SH-SY5Y (cell line): ENCODE measurements at regions not wholly inside any gene's neighbourhood (a gene's known extent, or its start where the extent isn't known, plus 50 kb on each side); places are given as distances from the start of the nearest gene placed in this dataset.

Experiments used
- GATA2 ChIP-seq: IDR thresholded peaks from 2 replicates; pipeline ENCODE4 v1.6.1; 2011; ENCODE audit warnings: mild to moderate bottlenecking, low read depth, low read length
- GATA3 ChIP-seq: IDR thresholded peaks from 2 replicates; pipeline ENCODE4 v1.6.1; 2011; ENCODE audit warnings: low read depth, mild to moderate bottlenecking, low read length, moderate library complexity

DNA sequence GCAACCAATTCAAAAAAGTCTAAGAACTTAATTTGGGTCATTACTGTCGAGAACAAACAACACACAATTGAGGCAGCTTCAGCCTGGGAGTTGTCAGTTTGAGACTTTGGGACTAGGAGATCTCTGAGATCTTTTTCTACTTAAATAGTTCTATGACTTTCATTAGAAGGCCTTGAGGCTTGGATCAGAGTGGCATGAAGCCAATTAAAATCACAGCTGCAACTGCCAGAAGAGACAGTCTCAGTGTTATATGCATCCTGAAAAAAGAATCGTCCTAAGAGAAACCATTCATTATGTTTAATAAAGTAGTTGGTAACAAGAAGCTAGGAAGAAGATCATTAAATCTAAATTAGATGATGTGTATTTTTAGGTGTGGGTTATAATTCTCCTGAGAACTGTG is 170.8 kb upstream of the RASSF8 start:
- no peak for TF ChIP-seq GATA2
- no peak for TF ChIP-seq GATA3
